Effector memory CD8-positive, alpha-beta T cell (primary cell): ENCODE measurements at regions not wholly inside any gene's neighbourhood (a gene's known extent, or its start where the extent isn't known, plus 50 kb on each side); places are given as distances from the start of the nearest gene placed in this dataset.
"Not testable (repeated sequence)": the region's sequence is repeated elsewhere in the genome, so short reads cannot be mapped to it uniquely, and the experiment has no call there.

Experiments
- ATAC-seq: fragments of 150-1000 bp; cut with Tn5 transposase; replicated peaks from 2 replicates; pipeline ENCODE4 v1.10.0; 2021; ENCODE audit warnings: mild to moderate bottlenecking, moderate library complexity
- DNase-seq, 3 experiments: peaks; one replicate each; pipeline ENCODE4 v3.0.0; 2021
- H3K27ac Mint-ChIP-seq, 2 donors: one replicate each; pipeline ENCODE4 v1.8.0; 2022; ENCODE audit warnings: mild to moderate bottlenecking in 2 of 2, mixed read lengths in 2 of 2, moderate library complexity in 2 of 2
- H3K27me3 Mint-ChIP-seq, 2 donors: one replicate each; pipeline ENCODE4 v1.8.0; 2022; ENCODE audit warnings: mixed read lengths in 2 of 2
- H3K36me3 Mint-ChIP-seq: one replicate; pipeline ENCODE4 v1.8.0; 2022; ENCODE audit warnings: mild to moderate bottlenecking, moderate library complexity, mixed read lengths; ENCODE audit not compliant: insufficient read depth
- H3K4me1 Mint-ChIP-seq, 2 donors: one replicate each; pipeline ENCODE4 v1.8.0; 2022; ENCODE audit warnings: low read depth in 2 of 2, mixed read lengths in 2 of 2
- H3K4me3 Mint-ChIP-seq, 2 donors: one replicate each; pipeline ENCODE4 v1.8.0; 2022; ENCODE audit warnings: mild to moderate bottlenecking in 2 of 2, mixed read lengths in 2 of 2, moderate library complexity in 2 of 2
- H3K9me3 Mint-ChIP-seq, 2 donors: one replicate each; pipeline ENCODE4 v1.8.0; 2022; ENCODE audit warnings: mixed read lengths in 2 of 2

DNA sequence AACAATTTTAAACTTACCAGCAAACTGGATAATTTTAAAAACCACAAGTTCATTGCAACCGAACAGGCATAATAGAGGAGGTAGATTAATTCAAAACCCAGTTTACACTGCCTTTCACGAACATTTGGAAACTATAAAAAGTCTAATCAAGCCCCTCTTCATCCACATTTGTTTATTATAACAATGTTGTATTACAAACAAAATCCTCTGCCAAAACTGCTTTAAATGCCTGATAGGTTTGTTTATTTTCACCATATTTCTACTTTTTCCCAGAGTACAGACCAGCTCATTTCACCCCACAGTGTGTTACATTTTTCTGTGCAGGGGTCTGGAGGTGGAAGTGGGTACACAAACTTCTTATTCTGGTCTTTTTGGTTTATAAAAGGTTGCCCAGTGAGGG is 184.2 kb downstream of the OSR1 start:
- Mint-ChIP-seq H3K36me3 (no peaks in the 10 kb centered on the region), H3K4me1 (no peaks in the 10 kb centered on the region), H3K27ac (no peak overlapping the region), H3K4me3 (no peak overlapping the region), H3K27me3 (no peaks in the 10 kb centered on the region), H3K9me3 (peaks cover 0 to 5% of the 10 kb centered on the region in 2 donors)
- ATAC-seq (no peak), DNase-seq (no peak)

DNA sequence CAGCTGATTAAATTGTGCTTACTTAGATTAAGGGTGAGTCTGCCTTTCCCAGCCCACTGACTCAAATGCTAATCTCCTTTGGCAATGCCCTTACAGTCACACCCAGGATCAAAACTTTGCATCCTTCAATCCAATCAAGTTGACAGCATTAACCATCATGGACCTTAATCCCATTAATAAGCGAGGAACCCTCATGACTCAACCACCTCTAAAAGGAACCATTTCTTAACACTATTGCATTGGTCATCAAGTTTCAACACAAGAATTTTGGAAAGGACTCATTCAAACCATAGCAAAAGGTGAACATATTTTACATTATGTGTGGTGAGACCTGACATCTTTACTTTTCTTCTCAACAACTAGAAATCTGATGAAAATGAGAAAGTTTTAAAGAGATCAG is 187.0 kb downstream of the OSR1 start:
- no peak for ATAC-seq
- DNase-seq = no peak
- Mint-ChIP-seq H3K27ac (no peak overlapping the region), H3K4me1 (no peaks in the 10 kb centered on the region), H3K36me3 (no peaks in the 10 kb centered on the region), H3K4me3 (no peak overlapping the region), H3K27me3 (no peaks in the 10 kb centered on the region), H3K9me3 (no peaks in the 10 kb centered on the region)

DNA sequence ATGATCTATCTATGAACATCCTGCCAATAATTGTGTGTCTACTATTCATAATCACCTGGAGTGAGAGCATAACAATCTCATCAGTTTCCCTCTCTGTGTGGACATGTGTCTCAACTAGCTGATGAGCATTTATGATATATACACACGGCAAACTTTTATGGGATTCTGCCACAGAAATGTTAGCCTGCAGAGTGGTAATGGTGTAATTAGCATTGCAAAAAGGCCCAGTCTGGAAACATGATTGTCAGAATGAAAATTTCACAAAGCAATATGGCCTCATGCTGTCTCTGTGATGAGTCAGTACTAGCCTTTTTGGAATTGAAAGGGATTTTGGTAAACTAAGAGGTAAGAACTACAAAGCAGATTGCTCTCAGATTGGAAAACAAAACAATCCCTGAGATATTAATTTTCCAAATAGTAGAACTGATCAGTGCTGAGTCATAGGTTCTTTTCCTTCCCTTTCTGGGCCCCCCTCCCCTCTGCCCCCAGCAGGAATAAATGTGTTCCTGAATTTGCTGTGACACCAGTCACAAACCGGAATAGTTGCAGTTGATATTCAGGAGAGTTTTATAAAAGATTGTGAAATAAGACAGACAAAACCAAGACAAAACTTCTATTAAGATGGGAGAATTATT is 189.2 kb downstream of the OSR1 start:
- ATAC-seq (no peak), DNase-seq (no peak)
- no peak overlapping the region for H3K4me3 Mint-ChIP-seq
- no peaks in the 10 kb centered on the region for H3K4me1 Mint-ChIP-seq
- no peaks in the 10 kb centered on the region for H3K36me3 Mint-ChIP-seq
- no peak overlapping the region for H3K27ac Mint-ChIP-seq
- H3K9me3 Mint-ChIP-seq = no peaks in the 10 kb centered on the region
- no peaks in the 10 kb centered on the region for H3K27me3 Mint-ChIP-seq

DNA sequence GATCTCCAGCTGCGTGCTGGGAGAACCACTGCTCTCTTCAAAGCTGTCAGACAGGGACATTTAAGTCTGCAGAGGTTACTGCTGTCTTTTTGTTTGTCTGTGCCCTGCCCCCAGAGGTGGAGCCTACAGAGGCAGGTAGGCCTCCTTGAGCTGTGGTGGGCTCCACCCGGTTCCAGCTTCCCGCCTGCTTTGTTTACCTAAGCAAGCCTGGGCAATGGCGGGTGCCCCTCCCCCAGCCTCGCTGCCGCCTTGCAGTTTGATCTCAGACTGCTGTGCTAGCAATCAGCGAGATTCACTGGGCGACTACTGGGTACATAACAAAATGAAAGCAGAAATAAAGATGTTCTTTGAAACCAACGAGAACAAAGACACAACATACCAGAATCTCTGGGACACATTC is 194.3 kb downstream of the OSR1 start:
- not testable (repeated sequence) for H3K36me3 Mint-ChIP-seq, H3K27ac Mint-ChIP-seq, H3K4me3 Mint-ChIP-seq, DNase-seq, H3K9me3 Mint-ChIP-seq, H3K4me1 Mint-ChIP-seq, H3K27me3 Mint-ChIP-seq, ATAC-seq

DNA sequence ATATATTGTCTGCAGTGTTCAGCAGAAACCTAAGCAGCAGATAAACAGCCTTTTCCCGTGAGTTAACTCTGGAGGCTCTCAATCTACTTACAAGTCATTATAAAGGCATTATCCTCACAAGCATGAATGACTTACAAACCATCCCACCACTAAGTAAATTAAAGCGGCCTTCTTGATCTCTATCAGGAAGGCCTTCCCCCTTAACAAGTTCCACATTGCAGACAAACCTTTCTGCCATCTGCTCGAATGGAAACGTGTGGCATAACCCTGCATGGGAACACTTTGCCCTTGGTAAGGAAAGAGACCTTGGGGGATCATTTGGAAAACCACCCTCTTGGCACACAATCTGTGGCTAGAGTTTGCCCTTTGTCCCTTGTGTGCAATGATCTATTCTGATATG is 199.5 kb downstream of the OSR1 start:
- H3K4me1 Mint-ChIP-seq = no peaks in the 10 kb centered on the region
- DNase-seq = no peak
- no peak for ATAC-seq

DNA sequence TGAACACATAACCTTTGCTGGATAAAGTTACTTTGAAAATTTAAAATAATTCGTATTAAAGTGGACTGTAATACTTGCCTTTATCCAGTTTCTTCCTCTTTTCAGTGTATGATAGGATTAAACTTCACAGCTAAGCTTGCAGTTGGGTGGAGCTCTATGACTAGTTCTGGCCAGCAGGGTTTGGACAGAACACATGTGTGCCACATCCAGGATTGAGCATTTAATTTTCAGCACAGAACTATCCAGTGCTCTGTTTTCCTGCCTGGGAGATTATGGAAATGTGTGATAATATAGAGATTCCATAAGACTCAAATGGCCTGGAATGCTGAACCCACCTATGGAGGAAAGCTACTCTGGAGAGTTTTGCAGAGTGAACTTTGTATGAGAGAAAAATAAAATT is 200.2 kb downstream of the OSR1 start:
- H3K27me3 Mint-ChIP-seq = no peaks in the 10 kb centered on the region
- H3K4me3 Mint-ChIP-seq = no peak overlapping the region
- ATAC-seq (no peak), DNase-seq (no peak)
- H3K4me1 Mint-ChIP-seq = no peaks in the 10 kb centered on the region
- H3K9me3 Mint-ChIP-seq = peaks cover 6 to 19% of the 10 kb centered on the region in 2 donors
- H3K27ac Mint-ChIP-seq = no peak overlapping the region
- H3K36me3 Mint-ChIP-seq = no peaks in the 10 kb centered on the region

More for the DNA sequence above, 199.5 kb downstream of the OSR1 start:
- Mint-ChIP-seq H3K27ac (no peak overlapping the region), H3K9me3 (peaks cover 6 to 19% of the 10 kb centered on the region in 2 donors), H3K36me3 (no peaks in the 10 kb centered on the region), H3K27me3 (no peaks in the 10 kb centered on the region), H3K4me3 (no peak overlapping the region)

DNA sequence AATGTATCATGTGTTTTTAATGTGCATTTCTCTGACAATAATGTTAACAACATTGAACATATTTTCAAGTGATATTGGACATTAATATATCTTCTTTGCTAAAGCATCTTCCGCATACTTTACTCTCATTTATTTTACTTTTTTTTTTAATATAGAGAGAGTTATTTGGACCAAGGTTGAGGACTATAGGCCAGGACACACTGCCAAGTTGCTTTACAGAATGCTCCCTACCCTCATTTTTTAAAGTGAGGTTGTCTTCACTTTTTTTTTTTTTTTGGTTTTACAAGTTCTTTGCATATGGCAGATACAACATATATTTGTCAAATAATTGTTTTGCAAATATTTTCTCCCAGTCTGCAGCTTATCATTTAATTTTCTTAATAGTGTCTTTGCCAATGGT is 201.8 kb downstream of the OSR1 start:
- Mint-ChIP-seq H3K4me3 (no peak overlapping the region), H3K27ac (no peak overlapping the region), H3K9me3 (peaks cover 9 to 21% of the 10 kb centered on the region in 2 donors), H3K36me3 (no peaks in the 10 kb centered on the region), H3K4me1 (no peaks in the 10 kb centered on the region), H3K27me3 (no peaks in the 10 kb centered on the region)
- ATAC-seq (no peak), DNase-seq (no peak)

DNA sequence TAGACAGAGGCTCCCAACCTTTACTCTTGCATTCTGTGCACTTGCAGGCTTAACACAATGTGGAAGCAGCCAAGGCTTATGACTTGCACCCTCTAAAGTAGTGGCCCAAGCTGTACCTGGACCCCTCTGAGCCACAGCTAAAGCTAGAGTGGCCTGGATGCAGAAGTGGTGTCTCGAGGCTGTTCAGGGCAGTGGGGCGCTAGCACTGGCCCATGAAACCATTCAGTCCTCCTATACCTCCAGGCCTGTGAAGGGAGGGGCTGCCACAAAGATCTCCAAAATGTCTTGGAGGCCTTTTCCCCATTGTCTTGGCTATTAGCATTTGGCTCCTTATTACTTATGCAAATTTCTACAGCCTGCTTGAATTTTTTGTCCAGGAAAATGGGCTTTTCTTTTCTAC is 207.7 kb downstream of the OSR1 start:
- Mint-ChIP-seq H3K36me3 (no peaks in the 10 kb centered on the region), H3K27ac (no peak overlapping the region), H3K4me3 (no peak overlapping the region), H3K4me1 (no peaks in the 10 kb centered on the region), H3K27me3 (no peaks in the 10 kb centered on the region), H3K9me3 (peaks cover 14 to 20% of the 10 kb centered on the region in 2 donors)
- no peak for ATAC-seq
- DNase-seq = no peak

DNA sequence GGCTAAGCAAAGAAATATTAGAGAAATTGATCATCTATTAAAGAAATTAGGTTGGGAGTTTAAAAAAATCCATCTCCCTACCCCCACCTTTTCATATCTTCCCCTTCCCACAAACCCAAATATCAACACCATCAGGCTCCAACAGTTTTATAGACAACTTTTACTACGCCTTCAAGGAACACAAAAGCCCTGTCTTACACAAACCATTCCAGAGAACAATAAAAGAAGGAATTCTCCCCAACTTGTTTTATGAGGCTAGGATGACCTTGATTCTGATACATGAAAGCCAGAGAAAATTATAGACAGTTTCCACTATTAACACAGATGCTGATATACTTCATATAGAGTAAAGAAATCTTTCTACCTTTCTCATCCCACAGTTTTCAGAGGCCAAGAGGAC is 211.6 kb downstream of the OSR1 start:
- Mint-ChIP-seq H3K27me3 (no peaks in the 10 kb centered on the region), H3K9me3 (peaks cover 8 to 9% of the 10 kb centered on the region in 2 donors), H3K36me3 (no peaks in the 10 kb centered on the region), H3K4me3 (no peak overlapping the region), H3K4me1 (no peaks in the 10 kb centered on the region), H3K27ac (no peak overlapping the region)
- DNase-seq = no peak
- no peak for ATAC-seq

DNA sequence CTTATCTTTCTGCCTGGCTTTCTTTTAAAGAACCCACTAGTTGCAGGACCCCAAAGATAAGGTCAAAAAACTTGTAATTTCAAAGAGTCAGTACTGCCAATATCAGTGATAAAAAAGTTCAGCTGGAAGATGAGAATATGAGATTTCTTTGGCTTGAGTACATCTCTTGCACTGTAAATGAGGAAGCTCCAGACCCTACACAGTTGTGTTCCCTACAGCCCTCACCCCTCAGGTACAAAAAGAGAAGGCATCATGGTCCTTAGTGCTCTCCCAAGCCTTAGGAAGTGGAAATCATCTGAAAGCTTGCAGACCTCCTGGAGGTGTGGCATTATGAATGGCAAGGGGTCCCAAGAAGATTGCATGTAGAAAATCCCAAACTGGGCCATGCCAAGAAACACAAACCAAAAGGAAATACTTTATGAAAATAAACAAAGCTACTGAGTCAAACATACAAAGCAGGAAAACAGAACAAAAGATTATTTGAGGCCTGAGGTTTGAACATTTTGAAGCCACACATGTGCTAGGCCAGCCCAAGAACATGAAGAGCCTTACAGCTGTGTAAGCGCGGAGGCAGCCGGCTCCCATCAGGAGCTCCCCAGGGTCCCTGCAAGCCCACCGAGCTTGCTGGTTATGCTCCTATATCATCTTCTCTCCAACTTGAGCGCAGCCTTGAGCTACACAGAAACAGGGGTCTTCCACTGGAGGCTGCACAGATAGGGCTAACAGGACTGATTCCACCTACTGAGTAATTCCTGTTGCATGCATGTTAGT is 217.0 kb downstream of the OSR1 start:
- no peak overlapping the region for H3K4me3 Mint-ChIP-seq
- no peaks in the 10 kb centered on the region for H3K4me1 Mint-ChIP-seq
- H3K9me3 Mint-ChIP-seq = no peaks in the 10 kb centered on the region
- ATAC-seq = no peak
- H3K27me3 Mint-ChIP-seq = no peaks in the 10 kb centered on the region
- peaks cover under 1% of the 10 kb centered on the region for H3K36me3 Mint-ChIP-seq
- DNase-seq = no peak
- H3K27ac Mint-ChIP-seq = no peak overlapping the region

DNA sequence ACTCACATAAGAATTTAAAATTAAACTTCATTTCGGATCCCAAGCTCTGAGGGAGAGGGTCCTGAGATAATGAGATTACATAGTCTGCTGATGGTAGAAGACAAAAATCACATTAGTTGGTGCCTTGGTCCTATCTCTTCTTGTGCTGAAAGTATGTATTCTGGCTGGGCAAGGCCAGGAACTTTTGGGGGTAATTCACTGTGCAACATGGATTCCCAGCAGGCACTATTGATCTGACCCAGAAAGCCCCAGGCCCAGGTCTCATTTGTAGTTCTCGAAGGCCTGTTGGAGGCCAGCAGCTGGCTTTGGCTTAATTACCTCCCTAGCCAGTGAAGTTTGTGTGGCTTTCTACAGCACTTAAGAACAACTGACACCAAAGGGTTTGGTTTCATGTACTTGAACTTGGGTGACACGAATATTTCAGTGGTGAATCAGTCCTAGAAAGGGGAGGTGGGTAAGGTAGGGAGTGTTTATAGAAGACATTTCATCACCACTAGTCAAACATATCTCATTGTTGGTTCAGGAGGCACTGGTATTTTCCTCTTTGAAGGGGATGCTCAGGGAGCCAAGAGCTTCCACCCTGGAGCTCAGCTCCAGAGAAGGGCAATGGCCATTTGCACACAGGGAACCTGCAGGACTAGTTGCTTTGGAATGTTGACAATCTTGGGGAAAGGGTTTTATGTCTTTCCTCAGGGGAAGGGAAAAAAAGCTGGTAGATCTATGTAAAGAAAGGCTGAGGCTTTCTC is 217.8 kb downstream of the OSR1 start:
- DNase-seq = no peak
- H3K36me3 Mint-ChIP-seq = peaks cover 4% of the 10 kb centered on the region
- no peak overlapping the region for H3K27ac Mint-ChIP-seq
- no peak overlapping the region for H3K4me3 Mint-ChIP-seq
- no peaks in the 10 kb centered on the region for H3K27me3 Mint-ChIP-seq
- H3K9me3 Mint-ChIP-seq = no peaks in the 10 kb centered on the region
- no peaks in the 10 kb centered on the region for H3K4me1 Mint-ChIP-seq
- no peak for ATAC-seq

DNA sequence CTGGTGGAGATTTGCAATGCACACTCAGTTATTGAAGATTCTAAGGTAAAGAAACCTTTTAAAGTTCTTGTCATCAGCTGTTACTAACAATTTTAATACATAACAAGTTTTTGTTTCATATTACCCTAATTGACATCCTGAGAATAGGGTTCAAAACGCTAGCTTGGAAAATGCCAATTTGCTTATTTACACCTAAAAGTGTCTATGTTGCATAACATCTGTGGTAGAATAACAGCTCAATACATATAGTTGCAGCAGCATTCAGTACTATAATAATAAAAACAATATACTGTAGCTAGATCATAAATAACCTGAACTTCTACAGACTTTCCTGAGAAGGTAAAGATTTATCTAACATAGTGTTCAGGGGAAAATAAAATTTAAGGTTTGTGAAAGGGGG is 219.0 kb downstream of the OSR1 start:
- Mint-ChIP-seq H3K9me3 (no peaks in the 10 kb centered on the region), H3K36me3 (peaks cover 4% of the 10 kb centered on the region), H3K27ac (no peak overlapping the region), H3K4me3 (no peak overlapping the region), H3K27me3 (no peaks in the 10 kb centered on the region), H3K4me1 (no peaks in the 10 kb centered on the region)
- no peak for DNase-seq
- no peak for ATAC-seq

DNA sequence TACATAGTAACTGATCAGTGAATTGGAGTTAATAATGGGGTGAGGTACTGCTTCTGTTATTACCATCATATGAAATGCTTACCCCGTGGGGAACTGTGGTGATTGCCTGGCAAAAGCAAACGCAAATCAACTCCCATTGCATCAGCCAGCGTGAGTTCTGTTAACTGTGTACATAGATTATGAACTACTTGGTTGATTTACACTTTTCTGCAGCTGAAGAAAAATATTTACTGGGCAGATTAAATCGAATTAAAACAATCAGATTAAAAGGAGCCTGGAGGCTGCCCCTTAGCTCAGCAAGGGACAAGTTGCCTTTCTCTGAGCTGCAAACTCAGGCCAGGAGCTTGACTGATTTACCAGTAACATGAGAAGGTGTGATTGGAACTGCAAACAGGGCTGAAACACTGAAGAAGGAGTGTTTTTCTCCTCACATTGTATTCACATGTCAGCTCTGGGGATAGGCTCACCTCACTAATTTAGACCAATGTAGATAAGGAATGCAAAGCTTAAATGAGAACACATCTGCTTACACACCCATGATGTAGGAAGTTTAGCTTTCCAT is 220.1 kb downstream of the OSR1 start:
- H3K4me3 Mint-ChIP-seq = no peak overlapping the region
- no peak for ATAC-seq
- H3K4me1 Mint-ChIP-seq = no peaks in the 10 kb centered on the region
- no peak for DNase-seq
- no peaks in the 10 kb centered on the region for H3K9me3 Mint-ChIP-seq
- no peaks in the 10 kb centered on the region for H3K27me3 Mint-ChIP-seq
- H3K36me3 Mint-ChIP-seq = peaks cover 4% of the 10 kb centered on the region
- H3K27ac Mint-ChIP-seq = no peak overlapping the region

DNA sequence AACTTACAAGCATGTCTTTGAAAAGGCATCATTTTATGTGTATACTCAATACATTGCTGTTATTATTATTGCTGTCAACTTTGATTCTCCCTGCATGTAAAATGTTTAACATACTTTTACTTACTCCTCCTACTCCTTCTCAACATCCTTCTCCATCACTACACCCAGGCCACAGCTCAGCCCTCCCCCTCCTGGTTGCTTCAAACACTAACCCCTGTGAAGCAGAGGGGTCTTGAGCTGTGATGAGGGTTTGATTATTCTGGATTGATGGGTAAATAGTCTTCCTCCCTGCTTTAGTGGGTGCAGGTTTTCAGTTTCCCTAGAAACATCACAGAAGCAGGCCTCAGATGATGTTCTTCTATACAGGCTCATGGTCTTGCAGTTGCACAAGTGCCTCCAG is 221.0 kb downstream of the OSR1 start:
- ATAC-seq (no peak), DNase-seq (no peak)
- no peaks in the 10 kb centered on the region for H3K4me1 Mint-ChIP-seq
- H3K4me3 Mint-ChIP-seq = no peak overlapping the region
- no peaks in the 10 kb centered on the region for H3K9me3 Mint-ChIP-seq
- H3K27me3 Mint-ChIP-seq = no peaks in the 10 kb centered on the region
- H3K27ac Mint-ChIP-seq = no peak overlapping the region
- peaks cover 4% of the 10 kb centered on the region for H3K36me3 Mint-ChIP-seq
